NOMO-1 treated with DMSO at 0.1 percent for 48 hours (cell line): ENCODE measurements at regions not wholly inside any gene's neighbourhood (a gene's known extent, or its start where the extent isn't known, plus 50 kb on each side); places are given as distances from the start of the nearest gene placed in this dataset.
A peak's percentile ranks its signal among the peaks of the same experiment; 100 is the strongest.

Experiments used
- DNase-seq: peaks from one replicate; lab custom pipeline; 2025; ENCODE audit not compliant: unreplicated experiment; lab: John Stamatoyannopoulos, UW

GRCh38 chr1:61531716-61532115 is 193.2 kb downstream of the TM2D1 start:
- no peak for DNase-seq

GRCh38 chr1:61523893-61524605 is 200.9 kb downstream of the TM2D1 start:
- no peak for DNase-seq

- DNase-seq: no peak
Observed at GRCh38 chr1:61523229-61523628, 201.7 kb downstream of the TM2D1 start.

- DNase-seq: peak; percentile 72
Observed at GRCh38 chr1:61520401-61520800, 204.5 kb downstream of the TM2D1 start.

GRCh38 chr1:61519631-61520030 is 205.3 kb downstream of the TM2D1 start:
- DNase-seq: peak; percentile 25

- DNase-seq: peak; percentile 22
Observed at GRCh38 chr1:61518670-61519400, 206.1 kb downstream of the TM2D1 start.

- DNase-seq: no peak
Observed at GRCh38 chr1:61517345-61517744, 207.6 kb downstream of the TM2D1 start.

GRCh38 chr1:61515096-61515495 is 209.8 kb downstream of the TM2D1 start:
- DNase-seq: no peak
